GM12892 (cell line): ENCODE measurements at regions not wholly inside any gene's neighbourhood (a gene's known extent, or its start where the extent isn't known, plus 50 kb on each side); places are given as distances from the start of the nearest gene placed in this dataset.

Experiments
- DNase-seq: peaks from one replicate; pipeline ENCODE4 v3.0.0; 2011; ENCODE audit not compliant: insufficient read length
- FAIRE-seq: peaks from 2 replicates; lab custom pipeline; 2011; peaks lifted over from hg19 to GRCh38; lab: Jason Lieb, UNC
- POLR2A ChIP-seq: IDR thresholded peaks from 2 replicates; pipeline ENCODE4 v1.6.1; 2011; ENCODE audit warnings: low read depth, low read length, control low read depth
- POLR2AphosphoS5 ChIP-seq: IDR thresholded peaks from 2 replicates; pipeline ENCODE4 v1.6.1; 2011; ENCODE audit warnings: low read depth, low read length, control low read depth
- TAF1 ChIP-seq: IDR thresholded peaks from 2 replicates; pipeline ENCODE4 v1.6.1; 2011; ENCODE audit warnings: low read depth, mild to moderate bottlenecking, control low read depth, low read length, borderline replicate concordance

GRCh38 chr21:41678016-41678923, 88.6 kb downstream of the RIPK4 start:
- no peak for DNase-seq
- no peak for FAIRE-seq
- TF ChIP-seq POLR2A (no peak), TAF1 (no peak), POLR2AphosphoS5 (no peak)

DNA sequence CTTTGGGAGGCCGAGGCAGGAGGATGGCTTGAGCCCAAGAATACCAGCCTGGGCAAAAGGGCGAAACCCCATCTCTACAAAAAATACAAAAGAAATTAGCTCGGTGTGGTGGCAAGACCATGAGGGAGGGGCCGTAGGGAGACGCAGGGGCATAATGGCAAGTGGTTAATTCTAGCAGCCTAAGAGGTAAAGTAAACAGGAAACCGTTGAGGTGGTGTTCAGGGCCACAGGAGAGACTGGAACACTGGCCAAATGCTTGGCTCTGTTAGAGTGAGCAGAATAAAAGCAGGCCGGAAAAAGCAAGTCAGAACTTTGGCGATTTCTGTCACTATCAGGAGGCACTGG, 89.2 kb downstream of the RIPK4 start:
- FAIRE-seq (no peak), DNase-seq (no peak)
- no peak for TF ChIP-seq POLR2A
- no peak for TF ChIP-seq POLR2AphosphoS5
- no peak for TF ChIP-seq TAF1

- TF ChIP-seq POLR2AphosphoS5 (no peak), TAF1 (no peak), POLR2A (no peak)
- no peak for FAIRE-seq
- DNase-seq: no peak
Measured at GRCh38 chr21:41676198-41676597, 90.7 kb downstream of the RIPK4 start.

GRCh38 chr21:41675574-41675973, 91.3 kb downstream of the RIPK4 start:
- TF ChIP-seq TAF1 (no peak), POLR2A (no peak), POLR2AphosphoS5 (no peak)
- FAIRE-seq: no peak
- DNase-seq: no peak

GRCh38 chr21:41674402-41674801, 92.5 kb downstream of the RIPK4 start:
- DNase-seq: no peak
- TF ChIP-seq POLR2AphosphoS5: no peak
- no peak for TF ChIP-seq TAF1
- FAIRE-seq: no peak

DNA sequence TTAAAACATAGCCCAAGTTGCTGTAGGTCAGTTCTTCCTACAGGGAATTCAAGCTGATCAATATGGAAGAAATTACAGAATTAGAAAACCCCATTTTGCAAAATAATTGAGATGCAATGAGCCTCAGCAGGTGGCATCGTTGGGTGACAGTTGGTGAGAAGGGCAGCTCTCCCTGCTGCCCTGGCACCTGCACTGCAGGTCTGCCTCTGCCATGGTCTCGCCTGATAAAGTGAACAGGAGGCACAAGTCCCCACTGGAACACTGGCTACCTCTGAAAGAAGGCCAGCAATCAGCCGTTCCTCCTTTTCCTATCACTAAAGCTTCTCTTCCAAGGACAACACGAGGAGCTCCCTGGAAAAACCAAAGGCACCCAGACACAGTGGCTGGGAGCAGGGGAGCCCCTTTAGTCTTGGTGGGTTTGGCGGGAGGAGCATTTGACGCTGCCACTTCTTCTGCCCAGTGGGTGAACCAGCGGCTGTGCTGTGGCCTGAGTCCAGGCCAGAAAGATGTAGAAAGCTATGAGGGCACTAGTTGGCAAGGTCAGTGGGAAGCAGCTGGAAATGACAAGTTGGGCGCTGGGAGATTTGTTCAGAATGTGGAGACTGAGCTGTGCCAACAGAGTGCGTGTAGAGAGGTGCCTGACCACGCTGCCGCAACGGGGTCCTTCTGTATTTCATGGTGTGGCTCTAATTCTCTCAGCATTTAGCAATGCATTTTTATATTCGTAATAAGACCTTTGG, 93.1 kb downstream of the RIPK4 start:
- TF ChIP-seq POLR2AphosphoS5 (no peak), TAF1 (no peak), POLR2A (no peak)
- no peak for FAIRE-seq
- DNase-seq: no peak

DNA sequence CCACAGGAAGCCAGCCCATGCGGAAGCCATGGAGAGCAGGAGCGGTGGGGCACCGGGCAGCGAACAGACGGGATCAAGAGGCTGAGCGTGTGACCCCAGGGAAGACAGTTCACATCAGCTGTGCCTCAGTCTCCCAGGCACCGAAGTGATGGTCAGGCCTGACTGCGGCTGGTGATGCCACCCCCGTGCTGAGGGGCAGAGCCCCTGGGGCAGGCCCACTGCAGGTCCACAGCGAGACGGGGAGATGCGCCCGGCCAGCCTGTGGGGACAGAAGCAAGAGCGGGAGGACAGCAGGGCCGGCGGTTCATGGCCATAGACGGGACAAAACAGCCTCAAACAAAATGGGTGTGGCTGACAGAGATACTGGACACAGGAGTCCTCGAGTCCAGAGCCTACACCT, 93.8 kb downstream of the RIPK4 start:
- DNase-seq: no peak
- no peak for FAIRE-seq
- TF ChIP-seq TAF1: no peak
- TF ChIP-seq POLR2A: no peak
- no peak for TF ChIP-seq POLR2AphosphoS5

GRCh38 chr21:41672543-41672915, 94.3 kb downstream of the RIPK4 start:
- no peak for DNase-seq
- FAIRE-seq: no peak
- TF ChIP-seq TAF1 (no peak), POLR2AphosphoS5 (no peak), POLR2A (no peak)

- DNase-seq: no peak
- TF ChIP-seq TAF1 (no peak), POLR2AphosphoS5 (no peak), POLR2A (no peak)
- no peak for FAIRE-seq
Measured at GRCh38 chr21:41671859-41672542, 94.9 kb downstream of the RIPK4 start.

DNA sequence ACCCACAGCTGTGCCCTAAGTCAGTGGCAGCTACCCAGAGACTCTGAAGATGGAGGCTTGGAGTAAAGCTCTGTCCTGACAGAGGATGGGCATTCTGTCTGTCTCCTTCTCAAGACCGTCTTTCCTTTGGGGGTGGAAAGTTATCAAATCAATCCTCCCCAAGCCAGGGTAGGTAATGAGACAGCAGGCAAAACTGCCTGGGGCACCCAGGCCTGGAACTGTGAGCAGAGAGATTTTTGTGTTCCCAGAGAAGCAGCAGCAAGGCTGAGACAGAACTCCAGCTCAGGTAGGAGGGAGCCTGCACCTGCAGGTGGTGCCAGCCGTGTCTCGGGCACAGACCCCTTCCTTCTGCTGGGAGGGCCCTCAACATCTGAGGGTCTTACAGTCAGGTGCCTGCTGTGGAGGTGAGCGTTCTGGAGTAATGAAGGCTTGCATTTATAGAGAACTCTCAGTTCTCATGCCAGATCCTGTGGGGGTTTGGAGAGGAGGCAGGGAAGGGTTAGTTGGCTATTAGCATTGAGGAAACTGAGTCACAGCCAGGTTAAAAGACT, 95.6 kb downstream of the RIPK4 start:
- DNase-seq (no peak), FAIRE-seq (no peak)
- TF ChIP-seq POLR2AphosphoS5: no peak
- no peak for TF ChIP-seq POLR2A

GRCh38 chr21:41670056-41670805, 96.6 kb downstream of the RIPK4 start:
- no peak for FAIRE-seq
- no peak for TF ChIP-seq TAF1
- TF ChIP-seq POLR2A: no peak
- no peak for TF ChIP-seq POLR2AphosphoS5
- no peak for DNase-seq
